Testis (tissue), 2 donors: ENCODE measurements at regions not wholly inside any gene's neighbourhood (a gene's known extent, or its start where the extent isn't known, plus 50 kb on each side); places are given as distances from the start of the nearest gene placed in this dataset.
A peak's percentile ranks its signal among the peaks of the same experiment; 100 is the strongest.

Source experiments
- DNase-seq: peaks from one replicate; pipeline ENCODE4 v3.0.0-alpha.2; 2019
- H3K27ac ChIP-seq, 2 donors: fragments of 200-600 bp; sonication (generic); one replicate each; pipeline ENCODE4 v1.5.1; 2019
- H3K27me3 ChIP-seq: fragments of 200-600 bp; sonication (generic); one replicate; pipeline ENCODE4 v1.5.1; 2019
- H3K36me3 ChIP-seq: fragments of 200-600 bp; sonication (generic); one replicate; pipeline ENCODE4 v1.5.1; 2017; ENCODE audit warnings: low read depth; ENCODE audit errors: missing control alignments
- H3K4me1 ChIP-seq: fragments of 200-600 bp; sonication (generic); one replicate; pipeline ENCODE4 v1.5.1; 2019
- H3K4me3 ChIP-seq, 2 donors: fragments of 200-600 bp; sonication (generic); one replicate each; pipeline ENCODE4 v1.5.1; 2017 to 2019
- H3K9me3 ChIP-seq: fragments of 200-600 bp; sonication (generic); one replicate; pipeline ENCODE4 v1.5.1; 2017
- POLR2A ChIP-seq: fragments of 450-650 bp; IDR thresholded peaks from one replicate; pipeline ENCODE4 v1.6.1; 2017; ENCODE audit warnings: antibody characterized with exemption, mild to moderate bottlenecking, moderate library complexity
- WGBS, 2 donors: methylation state at CpG; one replicate each; pipeline ENCODE4 v1.1.5; 2018; 5-methylcytosine and 5-hydroxymethylcytosine counted together
- intact Hi-C: fragments of 100-400 bp; cut with DNase I; formaldehyde crosslinking; loops from one replicate; pipeline ENCODE4 v1.15.1; 2023; ENCODE audit warnings: low total_unique reads
- TF ChIP-seq, protein P1 (sequence below), 3 experiments: fragments of 450-650 bp in 2 of 3; fragments of 200-600 bp in 1 of 3; sonication (generic) in 1 of 3; IDR thresholded peaks; one replicate each; pipeline ENCODE4 v1.5.1; 2016 to 2019; ENCODE audit warnings: antibody characterized with exemption in 3 of 3, mild to moderate bottlenecking in 2 of 3, moderate library complexity in 1 of 3

GRCh38 chr1:68319907-68320306 is 87.6 kb upstream of the WLS start:
- no peaks in the 10 kb centered on the region for H3K27me3 ChIP-seq
- intact Hi-C loops: no loop called here
- no peaks in the 10 kb centered on the region for H3K9me3 ChIP-seq
- no peaks in the 10 kb centered on the region for H3K36me3 ChIP-seq
- no peak for DNase-seq
- 79 to 83% methylated on average over 5 of the region's 5 CpGs for WGBS, 2 donors
- H3K4me3 ChIP-seq: no peak overlapping the region
- H3K27ac ChIP-seq: no peak overlapping the region
- peaks cover 7% of the 10 kb centered on the region for H3K4me1 ChIP-seq
- no peak for TF ChIP-seq POLR2A
- TF ChIP-seq, protein P1, sequence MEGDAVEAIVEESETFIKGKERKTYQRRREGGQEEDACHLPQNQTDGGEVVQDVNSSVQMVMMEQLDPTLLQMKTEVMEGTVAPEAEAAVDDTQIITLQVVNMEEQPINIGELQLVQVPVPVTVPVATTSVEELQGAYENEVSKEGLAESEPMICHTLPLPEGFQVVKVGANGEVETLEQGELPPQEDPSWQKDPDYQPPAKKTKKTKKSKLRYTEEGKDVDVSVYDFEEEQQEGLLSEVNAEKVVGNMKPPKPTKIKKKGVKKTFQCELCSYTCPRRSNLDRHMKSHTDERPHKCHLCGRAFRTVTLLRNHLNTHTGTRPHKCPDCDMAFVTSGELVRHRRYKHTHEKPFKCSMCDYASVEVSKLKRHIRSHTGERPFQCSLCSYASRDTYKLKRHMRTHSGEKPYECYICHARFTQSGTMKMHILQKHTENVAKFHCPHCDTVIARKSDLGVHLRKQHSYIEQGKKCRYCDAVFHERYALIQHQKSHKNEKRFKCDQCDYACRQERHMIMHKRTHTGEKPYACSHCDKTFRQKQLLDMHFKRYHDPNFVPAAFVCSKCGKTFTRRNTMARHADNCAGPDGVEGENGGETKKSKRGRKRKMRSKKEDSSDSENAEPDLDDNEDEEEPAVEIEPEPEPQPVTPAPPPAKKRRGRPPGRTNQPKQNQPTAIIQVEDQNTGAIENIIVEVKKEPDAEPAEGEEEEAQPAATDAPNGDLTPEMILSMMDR (IDR thresholded peaks at IDR 0.05): no peak

GRCh38 chr1:68317543-68317942 is 85.2 kb upstream of the WLS start:
- 81 to 85% methylated on average over 2 of the region's 2 CpGs for WGBS, 2 donors

DNA sequence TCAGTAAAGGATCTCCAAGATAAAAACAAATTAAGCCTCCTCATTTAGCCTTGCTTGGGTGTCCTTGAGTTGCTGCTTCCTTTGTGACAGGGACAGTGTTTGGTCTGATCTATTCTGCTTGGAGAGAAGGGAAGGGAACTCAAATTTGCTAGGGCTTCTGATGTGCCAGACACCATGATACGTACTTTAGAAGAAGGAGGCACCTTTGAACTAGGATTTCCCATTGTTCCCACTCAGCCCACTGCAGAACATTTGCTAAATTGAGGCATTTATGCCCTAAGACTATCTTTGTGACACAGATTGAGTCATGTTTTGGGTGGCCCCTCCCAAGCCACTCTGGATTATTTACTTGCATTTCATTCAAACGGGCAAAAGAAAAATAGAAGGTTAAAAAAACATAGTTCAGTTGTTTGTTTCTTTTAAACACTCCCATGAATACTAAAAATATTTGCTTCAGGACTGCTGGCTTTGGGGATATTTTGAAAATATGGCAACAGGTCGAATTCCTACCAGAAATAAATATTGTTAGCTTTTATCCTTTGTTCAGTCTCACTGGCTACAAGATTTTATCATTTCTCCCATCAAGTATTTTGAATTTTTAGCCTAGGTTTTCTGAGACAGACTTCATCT is 81.9 kb upstream of the WLS start:
- WGBS, 2 donors: 31 to 39% methylated on average over 3 of the region's 3 CpGs
- no peak for DNase-seq
- H3K27me3 ChIP-seq: no peaks in the 10 kb centered on the region
- H3K9me3 ChIP-seq: no peaks in the 10 kb centered on the region
- H3K4me1 ChIP-seq: no peaks in the 10 kb centered on the region
- no peaks in the 10 kb centered on the region for H3K36me3 ChIP-seq
- TF ChIP-seq, protein P1 (IDR thresholded peaks at IDR 0.05): no peak
- TF ChIP-seq POLR2A: no peak
- peak overlapping the region in 1 of 2 donors; percentile 5 for H3K27ac ChIP-seq
- intact Hi-C loops: no loop called here
- no peak overlapping the region for H3K4me3 ChIP-seq

More at GRCh38 chr1:68317543-68317942, 85.2 kb upstream of the WLS start:
- H3K4me1 ChIP-seq: peaks cover 1% of the 10 kb centered on the region
- H3K9me3 ChIP-seq: no peaks in the 10 kb centered on the region
- intact Hi-C loops: no loop called here
- no peaks in the 10 kb centered on the region for H3K27me3 ChIP-seq
- no peaks in the 10 kb centered on the region for H3K36me3 ChIP-seq
- no peak for TF ChIP-seq POLR2A
- TF ChIP-seq, protein P1 (IDR thresholded peaks at IDR 0.05): no peak
- DNase-seq: no peak
- no peak overlapping the region for H3K27ac ChIP-seq
- H3K4me3 ChIP-seq: no peak overlapping the region

DNA sequence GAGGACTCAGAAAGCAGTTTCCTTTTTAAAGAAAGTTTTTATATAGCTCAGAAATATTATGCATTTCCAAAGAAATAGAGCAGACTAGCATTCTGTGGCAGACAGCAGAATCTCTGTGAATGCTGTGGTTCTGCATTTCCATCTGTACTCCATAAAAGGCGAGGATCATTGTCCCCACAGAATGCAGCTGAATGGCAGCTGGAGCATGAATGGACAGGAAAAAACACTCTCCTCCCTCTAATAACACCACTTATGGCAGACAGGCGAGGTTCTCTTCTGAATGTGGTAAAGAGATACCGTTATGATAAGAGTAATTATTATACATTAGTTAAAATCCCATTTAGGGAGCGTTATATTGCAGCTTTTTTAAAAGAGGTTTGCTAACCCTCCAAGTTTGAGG is 81.4 kb upstream of the WLS start:
- WGBS, 2 donors: 36 to 44% methylated on average over 4 of the region's 4 CpGs
- intact Hi-C loops: no loop called here

More for the DNA sequence above, 81.4 kb upstream of the WLS start:
- peak overlapping the region in 1 of 2 donors; percentile 5 for H3K27ac ChIP-seq
- no peaks in the 10 kb centered on the region for H3K4me1 ChIP-seq
- no peak for DNase-seq
- no peaks in the 10 kb centered on the region for H3K9me3 ChIP-seq
- TF ChIP-seq, protein P1 (IDR thresholded peaks at IDR 0.05): no peak
- no peak for TF ChIP-seq POLR2A
- no peak overlapping the region for H3K4me3 ChIP-seq
- H3K27me3 ChIP-seq: no peaks in the 10 kb centered on the region
- no peaks in the 10 kb centered on the region for H3K36me3 ChIP-seq
